SK-N-MC (cell line): ENCODE measurements at regions not wholly inside any gene's neighbourhood (a gene's known extent, or its start where the extent isn't known, plus 50 kb on each side); places are given as distances from the start of the nearest gene placed in this dataset.

Source experiments
- DNase-seq: peaks from one replicate; pipeline ENCODE4 v3.0.0-alpha.2; 2011; ENCODE audit warnings: low read depth, low spot score
- H3K27ac ChIP-seq: fragments of 200-600 bp; sonication (generic); 2 replicates; pipeline ENCODE4 v1.5.1; 2016; ENCODE audit warnings: mixed run types
- H3K36me3 ChIP-seq: fragments of 200-600 bp; sonication (generic); 2 replicates; pipeline ENCODE4 v1.6.1; 2017; ENCODE audit warnings: antibody characterized with exemption, low read length, mixed read lengths; ENCODE audit not compliant: insufficient read depth
- H3K4me3 ChIP-seq: fragments of 200-600 bp; sonication (generic); 2 replicates; pipeline ENCODE4 v1.5.1; 2016
- H3K9ac ChIP-seq: fragments of 200-600 bp; sonication (generic); 2 replicates; pipeline ENCODE4 v1.8.0; 2017; ENCODE audit warnings: mixed run types, mixed read lengths; ENCODE audit not compliant: insufficient read length
- H3K9me3 ChIP-seq: fragments of 200-600 bp; sonication (generic); 2 replicates; pipeline ENCODE4 v1.6.1; 2017; ENCODE audit warnings: low read depth, mild to moderate bottlenecking, antibody characterized with exemption, low read length, moderate library complexity, mixed read lengths
- EZH2 ChIP-seq: fragments of 200-600 bp; sonication (generic); IDR thresholded peaks from one replicate; pipeline ENCODE4 v1.6.1; 2017; ENCODE audit warnings: antibody characterized with exemption
- FOXP2 ChIP-seq: optimal IDR thresholded peaks from 2 replicates; pipeline ENCODE3; 2011; ENCODE audit warnings: mild to moderate bottlenecking, moderate library complexity; ENCODE audit not compliant: insufficient read depth; ENCODE audit errors: extremely low read length, control extremely low read depth
- POLR2AphosphoS5 ChIP-seq: IDR thresholded peaks from 2 replicates; pipeline ENCODE4 v1.6.1; 2012; ENCODE audit warnings: mild to moderate bottlenecking, low read depth, low read length, borderline replicate concordance

DNA sequence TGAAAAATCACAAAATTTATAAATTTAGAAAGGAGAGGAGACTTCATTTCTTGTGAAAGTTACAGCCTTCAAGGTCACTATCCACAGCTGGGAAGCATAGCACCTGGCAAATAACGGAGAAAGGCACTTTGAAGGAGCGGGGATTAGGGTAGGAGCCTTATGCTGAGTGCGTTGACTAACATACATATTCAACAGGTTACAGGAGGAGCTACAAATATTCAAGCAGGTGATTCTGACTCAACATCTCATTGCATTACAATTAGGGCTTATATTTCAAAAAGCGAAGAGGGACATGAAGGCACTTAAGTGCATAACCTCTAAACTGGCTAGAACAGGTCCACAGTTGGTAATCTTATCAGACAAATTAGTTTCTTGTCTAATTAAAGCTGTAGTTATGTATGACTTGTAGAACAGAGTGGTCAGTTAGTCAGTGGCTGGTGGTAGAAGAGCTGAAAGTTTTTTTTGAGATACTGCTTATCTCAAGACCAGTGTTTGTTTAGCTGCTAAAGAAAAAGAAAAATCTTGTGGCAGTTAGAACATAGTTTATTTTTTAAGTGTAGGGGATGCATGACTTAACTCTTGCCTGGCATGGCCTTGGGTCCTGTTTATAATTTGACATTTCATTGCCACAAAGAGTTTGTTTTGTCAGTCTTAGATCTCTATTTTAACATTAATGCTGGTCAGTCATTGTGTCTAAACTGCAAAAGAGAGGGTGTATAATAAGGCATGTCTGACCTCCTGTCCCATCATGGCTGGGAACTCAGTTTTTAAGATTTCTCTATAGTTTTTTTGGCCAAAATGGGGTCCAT, 311.5 kb downstream of the DUSP10 start:
- Histone ChIP-seq H3K4me3 (no peak overlapping the region), H3K9me3 (no peaks in the 10 kb centered on the region), H3K27ac (no peak overlapping the region), H3K36me3 (no peaks in the 10 kb centered on the region), H3K9ac (no peak overlapping the region)
- TF ChIP-seq FOXP2 (no peak), EZH2 (no peak), POLR2AphosphoS5 (no peak)
- DNase-seq: no peak

DNA sequence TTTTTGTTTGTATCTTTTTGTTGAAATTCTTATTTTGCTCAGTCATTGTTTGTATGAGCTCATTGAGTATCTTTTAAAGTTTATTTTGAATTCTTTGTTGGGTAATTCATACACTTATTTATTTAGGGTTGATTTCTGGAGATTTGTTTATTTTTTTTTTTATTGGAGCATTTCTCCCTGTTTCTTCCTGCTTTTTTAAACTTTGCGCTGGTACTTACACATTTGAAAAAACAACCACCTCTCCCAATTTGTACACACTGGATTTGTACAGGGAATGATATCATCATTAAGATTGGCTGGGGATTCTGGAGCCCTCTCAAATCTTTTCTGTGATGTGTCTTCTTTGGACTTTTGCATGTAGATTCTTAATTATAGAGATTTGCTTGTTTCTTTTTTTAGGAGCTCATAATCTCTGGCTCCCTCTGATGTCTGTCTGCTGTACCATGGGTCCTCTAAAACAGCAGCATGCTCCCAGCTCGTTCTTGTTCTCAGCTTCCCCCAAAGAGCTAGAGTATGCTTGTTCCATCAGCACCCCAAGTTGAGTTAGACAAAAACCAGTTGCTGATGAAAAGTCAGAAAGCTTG, 310.7 kb downstream of the DUSP10 start:
- TF ChIP-seq FOXP2: no peak
- TF ChIP-seq EZH2: no peak
- TF ChIP-seq POLR2AphosphoS5: no peak
- H3K9ac ChIP-seq: no peak overlapping the region
- DNase-seq: no peak
- no peaks in the 10 kb centered on the region for H3K36me3 ChIP-seq
- H3K27ac ChIP-seq: no peak overlapping the region
- H3K4me3 ChIP-seq: no peak overlapping the region
- H3K9me3 ChIP-seq: no peaks in the 10 kb centered on the region

DNA sequence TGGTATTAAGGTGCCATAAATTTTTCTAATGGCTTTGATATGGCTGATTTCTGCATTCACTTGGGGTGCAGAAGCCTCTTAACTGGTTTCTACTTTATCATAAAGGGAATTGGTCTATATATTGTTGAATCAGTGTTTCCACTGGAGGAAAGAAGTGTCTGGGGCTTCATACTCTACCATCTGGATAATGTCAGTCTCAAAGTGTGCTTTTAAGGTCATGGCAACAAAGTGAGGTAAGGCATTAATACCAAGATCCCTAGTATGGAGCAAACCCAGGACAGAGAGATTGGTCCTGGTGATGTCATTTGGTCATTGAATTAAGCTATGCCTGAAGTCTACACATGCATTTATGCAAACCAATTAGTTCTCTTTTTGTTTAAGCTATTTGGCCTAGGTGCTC, 309.9 kb downstream of the DUSP10 start:
- TF ChIP-seq EZH2 (no peak), FOXP2 (no peak), POLR2AphosphoS5 (no peak)
- H3K27ac ChIP-seq: no peak overlapping the region
- DNase-seq: no peak
- H3K9ac ChIP-seq: no peak overlapping the region
- no peak overlapping the region for H3K4me3 ChIP-seq
- H3K36me3 ChIP-seq: no peaks in the 10 kb centered on the region
- no peaks in the 10 kb centered on the region for H3K9me3 ChIP-seq

DNA sequence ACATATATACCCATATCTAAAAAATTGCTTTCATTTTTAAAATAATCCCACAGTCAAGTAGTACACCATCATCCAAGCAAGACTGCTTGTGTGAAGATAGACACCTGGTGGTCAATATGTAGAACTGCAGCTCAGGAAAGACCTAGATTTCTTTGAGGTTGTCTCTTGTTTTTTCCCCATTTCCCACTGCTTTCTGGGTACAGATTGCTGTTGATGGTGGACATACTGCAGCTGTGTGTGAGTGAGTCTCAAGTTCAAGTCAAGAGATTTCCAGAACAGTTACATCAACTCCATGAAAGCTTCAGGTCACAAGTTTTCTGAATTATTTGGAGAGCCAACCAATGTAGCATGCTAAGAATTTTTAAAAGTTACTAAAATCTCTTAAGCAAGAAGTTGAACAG, 306.4 kb downstream of the DUSP10 start:
- no peaks in the 10 kb centered on the region for H3K9me3 ChIP-seq
- no peak overlapping the region for H3K4me3 ChIP-seq
- H3K9ac ChIP-seq: no peak overlapping the region
- no peak for TF ChIP-seq EZH2
- no peak for TF ChIP-seq POLR2AphosphoS5
- TF ChIP-seq FOXP2: no peak
- no peaks in the 10 kb centered on the region for H3K36me3 ChIP-seq
- peak; percentile 16 for DNase-seq
- no peak overlapping the region for H3K27ac ChIP-seq

DNA sequence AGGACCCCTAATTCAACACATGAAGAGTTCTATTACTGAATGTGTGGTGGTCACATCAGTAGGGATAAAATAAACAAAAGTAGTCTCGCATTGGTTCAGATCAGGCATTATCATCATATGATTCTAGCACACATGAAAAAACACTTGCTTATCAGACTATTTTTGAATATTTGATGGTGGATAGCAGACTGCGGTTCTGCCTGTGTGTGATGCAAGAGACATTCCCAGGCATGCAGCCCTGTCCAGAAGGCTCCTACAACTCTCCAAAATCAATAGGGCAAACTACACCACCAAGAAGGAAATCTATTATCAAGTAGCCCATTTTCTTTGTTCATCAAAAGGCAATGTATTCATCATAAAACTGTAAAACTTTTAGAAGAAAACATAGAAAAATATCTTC, 304.7 kb downstream of the DUSP10 start:
- TF ChIP-seq POLR2AphosphoS5 (no peak), FOXP2 (no peak), EZH2 (no peak)
- H3K4me3 ChIP-seq: no peak overlapping the region
- no peak overlapping the region for H3K9ac ChIP-seq
- DNase-seq: no peak
- no peak overlapping the region for H3K27ac ChIP-seq
- H3K9me3 ChIP-seq: no peaks in the 10 kb centered on the region
- H3K36me3 ChIP-seq: no peaks in the 10 kb centered on the region

DNA sequence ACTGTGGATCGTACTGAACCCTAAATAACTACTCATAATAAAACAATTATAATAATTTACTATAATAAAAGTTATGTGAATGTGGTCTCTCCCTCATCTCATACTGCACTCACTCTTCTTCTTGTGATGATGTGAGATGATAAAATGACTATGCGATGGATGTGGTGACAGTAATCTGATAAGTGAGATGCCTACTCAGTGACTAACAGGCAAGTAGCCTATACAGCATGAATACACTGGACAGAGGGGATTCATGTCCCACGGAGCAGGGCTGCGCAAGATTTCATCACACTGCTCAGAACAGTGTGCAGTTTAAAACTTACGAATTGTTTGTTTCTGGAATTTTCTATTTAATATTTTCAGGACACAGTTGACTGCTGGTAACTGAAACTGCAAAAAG, 304.0 kb downstream of the DUSP10 start:
- no peak for DNase-seq
- Histone ChIP-seq H3K9ac (no peak overlapping the region), H3K27ac (no peak overlapping the region), H3K9me3 (no peaks in the 10 kb centered on the region), H3K36me3 (no peaks in the 10 kb centered on the region), H3K4me3 (no peak overlapping the region)
- TF ChIP-seq EZH2: no peak
- TF ChIP-seq FOXP2: no peak
- no peak for TF ChIP-seq POLR2AphosphoS5

DNA sequence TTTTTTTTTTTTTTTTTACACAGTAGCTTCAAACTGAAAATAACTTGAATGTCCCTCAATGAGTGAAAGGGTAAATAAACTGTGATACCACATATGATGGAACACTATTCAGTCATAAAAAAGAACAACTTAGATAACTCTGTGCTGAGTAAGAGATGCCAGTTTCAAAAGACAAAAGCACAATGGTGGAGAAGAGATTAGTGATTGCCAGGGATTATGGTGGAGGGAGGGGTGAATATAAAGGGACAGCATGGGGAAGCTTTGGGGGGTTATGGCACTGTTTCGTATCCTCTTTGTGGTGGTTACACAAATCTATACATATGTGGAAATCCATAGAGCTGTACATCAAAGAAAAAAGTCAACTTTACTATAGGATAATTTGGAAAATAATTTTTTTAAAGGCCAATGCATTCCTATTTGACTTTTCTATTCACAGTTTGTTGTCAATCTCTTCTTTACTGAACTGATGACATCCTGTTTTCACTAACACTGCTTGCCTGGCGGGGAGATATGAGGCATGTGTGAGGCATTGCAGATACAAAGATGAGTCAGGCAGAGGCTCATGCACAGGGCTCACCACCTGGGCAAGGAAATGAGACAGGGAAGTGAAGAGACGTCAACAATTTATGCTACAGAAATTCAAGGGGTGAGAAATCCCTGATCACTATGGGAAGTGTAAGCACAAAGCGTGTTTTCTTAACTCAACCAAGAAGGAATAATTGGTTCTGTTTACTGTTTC, 302.7 kb downstream of the DUSP10 start:
- Histone ChIP-seq H3K36me3 (no peaks in the 10 kb centered on the region), H3K4me3 (no peak overlapping the region), H3K9me3 (no peaks in the 10 kb centered on the region), H3K9ac (no peak overlapping the region), H3K27ac (no peak overlapping the region)
- TF ChIP-seq FOXP2: no peak
- no peak for TF ChIP-seq POLR2AphosphoS5
- no peak for TF ChIP-seq EZH2
- DNase-seq: no peak

DNA sequence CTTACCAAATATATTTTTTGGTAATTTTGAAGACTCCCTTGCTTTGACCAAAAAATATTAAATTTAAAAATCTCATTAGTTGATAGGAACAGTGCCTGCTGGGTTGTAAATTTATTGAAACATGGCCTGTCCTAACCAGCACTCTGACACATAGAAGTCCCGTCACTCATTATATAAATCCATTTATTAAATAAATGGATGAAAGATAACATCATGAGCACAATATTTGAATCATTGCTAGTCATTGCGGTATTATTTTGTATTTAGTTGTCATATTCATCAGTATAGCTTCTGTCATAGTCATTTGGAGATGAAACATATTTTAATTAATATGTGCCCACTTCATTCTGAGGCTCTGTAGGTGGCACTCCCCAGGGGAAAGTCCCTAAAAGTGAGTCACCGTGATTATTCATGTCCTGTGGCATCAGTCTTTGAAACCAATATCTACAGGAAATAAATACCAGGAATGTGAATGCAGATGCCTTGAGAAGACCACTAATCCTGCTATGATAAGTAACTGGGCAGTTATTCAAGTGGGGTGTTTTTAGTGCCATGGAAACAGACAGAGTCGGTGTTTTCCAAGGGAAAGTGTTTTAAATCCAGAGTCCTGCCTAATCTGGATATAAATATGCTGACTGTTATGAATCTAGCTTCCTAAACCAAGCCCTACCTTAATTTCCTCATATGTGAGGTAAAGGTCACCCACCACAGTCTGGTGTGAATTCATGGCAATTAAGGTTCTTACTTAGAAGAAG, 302.0 kb downstream of the DUSP10 start:
- no peaks in the 10 kb centered on the region for H3K9me3 ChIP-seq
- TF ChIP-seq POLR2AphosphoS5 (no peak), EZH2 (no peak), FOXP2 (no peak)
- no peak overlapping the region for H3K9ac ChIP-seq
- H3K27ac ChIP-seq: no peak overlapping the region
- no peak for DNase-seq
- no peaks in the 10 kb centered on the region for H3K36me3 ChIP-seq
- H3K4me3 ChIP-seq: no peak overlapping the region
